ENCODE measurements at regions not wholly inside any gene's neighbourhood (a gene's known extent, or its start where the extent isn't known, plus 50 kb on each side); places are given as distances from the start of the nearest gene placed in this dataset.

DNA sequence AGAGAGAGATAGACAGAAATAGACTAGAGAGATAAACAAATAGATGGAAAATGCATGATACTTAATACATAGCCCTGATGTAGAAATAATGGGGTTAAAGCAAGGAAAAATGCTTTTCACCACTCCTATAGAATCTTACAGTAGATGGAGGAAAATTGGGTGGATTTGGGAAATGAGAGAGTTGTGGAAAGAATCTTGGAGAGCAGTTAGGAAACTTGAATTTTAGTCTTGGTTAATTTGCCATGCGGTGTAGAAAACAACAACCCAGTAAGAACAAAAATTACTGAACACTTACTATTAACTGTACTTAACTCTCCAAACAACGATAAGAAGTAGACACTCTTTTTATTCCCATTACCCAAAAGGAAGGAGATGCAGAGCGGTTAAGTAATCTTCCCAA lies 329.8 kb downstream of the ZNF608 start:
- TF ChIP-seq, protein P1, sequence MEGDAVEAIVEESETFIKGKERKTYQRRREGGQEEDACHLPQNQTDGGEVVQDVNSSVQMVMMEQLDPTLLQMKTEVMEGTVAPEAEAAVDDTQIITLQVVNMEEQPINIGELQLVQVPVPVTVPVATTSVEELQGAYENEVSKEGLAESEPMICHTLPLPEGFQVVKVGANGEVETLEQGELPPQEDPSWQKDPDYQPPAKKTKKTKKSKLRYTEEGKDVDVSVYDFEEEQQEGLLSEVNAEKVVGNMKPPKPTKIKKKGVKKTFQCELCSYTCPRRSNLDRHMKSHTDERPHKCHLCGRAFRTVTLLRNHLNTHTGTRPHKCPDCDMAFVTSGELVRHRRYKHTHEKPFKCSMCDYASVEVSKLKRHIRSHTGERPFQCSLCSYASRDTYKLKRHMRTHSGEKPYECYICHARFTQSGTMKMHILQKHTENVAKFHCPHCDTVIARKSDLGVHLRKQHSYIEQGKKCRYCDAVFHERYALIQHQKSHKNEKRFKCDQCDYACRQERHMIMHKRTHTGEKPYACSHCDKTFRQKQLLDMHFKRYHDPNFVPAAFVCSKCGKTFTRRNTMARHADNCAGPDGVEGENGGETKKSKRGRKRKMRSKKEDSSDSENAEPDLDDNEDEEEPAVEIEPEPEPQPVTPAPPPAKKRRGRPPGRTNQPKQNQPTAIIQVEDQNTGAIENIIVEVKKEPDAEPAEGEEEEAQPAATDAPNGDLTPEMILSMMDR (IDR thresholded peaks at IDR 0.05 in 8 of 11, conservative IDR thresholded peaks at IDR 0.05 in 3 of 11), result no peak
- TF ChIP-seq POLR2A (IDR thresholded peaks at IDR 0.05) (no peak), POLR2AphosphoS5 (IDR thresholded peaks at IDR 0.05) (no peak)

All from spleen (tissue), 7 donors.